HK-2 (cell line): ENCODE measurements at regions not wholly inside any gene's neighbourhood (a gene's known extent, or its start where the extent isn't known, plus 50 kb on each side); places are given as distances from the start of the nearest gene placed in this dataset.

ENCODE experiments used
- DNase-seq: peaks from one replicate; pipeline ENCODE4 v3.0.0-alpha.2; 2018; ENCODE audit not compliant: unreplicated experiment

GRCh38 chr9:120136696-120137095 is 443.3 kb downstream of the CDK5RAP2 start:
- DNase-seq: no peak

- DNase-seq: no peak
Observed at GRCh38 chr9:120117081-120117480, 462.9 kb downstream of the CDK5RAP2 start.

- no peak for DNase-seq
Observed at GRCh38 chr9:120110520-120110919, 469.4 kb downstream of the CDK5RAP2 start.

- no peak for DNase-seq
Observed at GRCh38 chr9:120109242-120109641, 470.7 kb downstream of the CDK5RAP2 start.

- no peak for DNase-seq
Observed at GRCh38 chr9:120107138-120107537, 472.8 kb downstream of the CDK5RAP2 start.

GRCh38 chr9:120104771-120105170 is 475.2 kb downstream of the CDK5RAP2 start:
- DNase-seq: no peak

GRCh38 chr9:120100595-120100994 is 479.4 kb downstream of the CDK5RAP2 start:
- DNase-seq: no peak

GRCh38 chr9:120099065-120099464 is 480.9 kb downstream of the CDK5RAP2 start:
- DNase-seq: no peak

GRCh38 chr9:120098584-120098983 is 481.4 kb downstream of the CDK5RAP2 start:
- no peak for DNase-seq

- no peak for DNase-seq
Observed at GRCh38 chr9:120091206-120091605, 488.8 kb downstream of the CDK5RAP2 start.

- DNase-seq: no peak
Observed at GRCh38 chr9:120080849-120081248, 499.1 kb downstream of the CDK5RAP2 start.

- no peak for DNase-seq
Observed at GRCh38 chr9:120078112-120078511, 501.9 kb downstream of the CDK5RAP2 start.

GRCh38 chr9:120071760-120072159 is 508.2 kb downstream of the CDK5RAP2 start:
- no peak for DNase-seq

GRCh38 chr9:120066315-120066714 is 513.7 kb downstream of the CDK5RAP2 start:
- DNase-seq: no peak

GRCh38 chr9:120065151-120065550 is 514.8 kb downstream of the CDK5RAP2 start:
- no peak for DNase-seq

- DNase-seq: no peak
Observed at GRCh38 chr9:120045011-120045410, 535.0 kb downstream of the CDK5RAP2 start.

GRCh38 chr9:120043448-120043847 is 536.5 kb downstream of the CDK5RAP2 start:
- DNase-seq: no peak

- no peak for DNase-seq
Observed at GRCh38 chr9:120040896-120041295, 539.1 kb downstream of the CDK5RAP2 start.

GRCh38 chr9:120038342-120038741 is 541.6 kb downstream of the CDK5RAP2 start:
- no peak for DNase-seq

GRCh38 chr9:120032639-120033038 is 547.3 kb downstream of the CDK5RAP2 start:
- DNase-seq: no peak

- DNase-seq: no peak
Observed at GRCh38 chr9:120030847-120031246, 549.1 kb downstream of the CDK5RAP2 start.

GRCh38 chr9:120018550-120018949 is 561.4 kb downstream of the CDK5RAP2 start:
- no peak for DNase-seq

- DNase-seq: no peak
Observed at GRCh38 chr9:120018037-120018436, 561.9 kb downstream of the CDK5RAP2 start.

- no peak for DNase-seq
Observed at GRCh38 chr9:120016231-120016630, 563.7 kb downstream of the CDK5RAP2 start.

GRCh38 chr9:120014796-120015195 is 565.2 kb downstream of the CDK5RAP2 start:
- DNase-seq: no peak
